ENCODE measurements at regions not wholly inside any gene's neighbourhood (a gene's known extent, or its start where the extent isn't known, plus 50 kb on each side); places are given as distances from the start of the nearest gene placed in this dataset.

DNA sequence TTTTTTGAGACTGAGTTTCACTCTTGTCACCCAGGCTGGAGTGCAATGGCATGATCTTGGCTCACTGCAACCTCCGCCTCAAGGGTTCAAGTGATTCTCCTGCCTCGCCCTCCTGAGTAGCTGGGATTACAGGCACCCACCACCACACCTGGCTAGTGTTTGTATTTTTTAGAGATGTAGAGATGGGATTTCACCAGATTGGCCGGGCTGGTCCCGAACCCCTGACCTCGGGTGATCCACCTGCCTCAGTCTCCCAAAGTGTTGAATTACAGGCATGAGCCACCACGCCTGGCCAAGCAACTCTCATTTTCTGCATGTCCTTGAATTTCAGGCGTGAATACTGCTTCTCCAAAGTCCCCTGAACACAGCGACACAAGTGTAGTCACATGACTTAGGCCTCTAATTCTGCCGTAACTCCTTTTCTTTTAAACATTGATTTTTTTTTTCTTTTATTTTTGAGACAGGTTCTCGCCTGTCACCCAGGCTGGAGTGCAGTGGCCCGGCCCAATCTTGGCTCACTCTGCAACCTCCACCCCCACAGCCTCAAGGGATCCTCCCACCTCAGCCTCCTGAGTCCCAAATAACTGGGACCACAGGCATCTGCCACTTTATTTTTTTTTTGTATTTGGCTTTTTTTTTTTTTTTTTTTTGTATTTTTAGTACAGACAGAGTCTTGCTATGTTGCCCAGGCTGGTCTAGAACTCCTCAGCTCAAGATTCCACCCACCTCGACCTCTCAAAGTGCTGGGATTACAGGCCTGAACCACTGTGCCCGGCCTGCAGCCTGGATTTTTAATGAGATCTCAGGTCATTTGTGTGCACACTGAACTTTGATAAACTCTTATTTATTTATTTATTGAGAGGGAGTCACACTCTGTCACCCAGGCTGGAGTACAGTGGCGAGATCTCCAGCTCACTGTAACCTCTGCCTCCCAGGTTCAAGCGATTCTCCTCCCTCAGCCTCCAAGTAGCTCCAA lies 124.6 kb downstream of the KCNJ18 start:
- no peak for TF ChIP-seq CTCF (IDR thresholded peaks at IDR 0.05)
- TF ChIP-seq POLR2A (IDR thresholded peaks at IDR 0.05) = no peak
